ENCODE measurements at regions not wholly inside any gene's neighbourhood (a gene's known extent, or its start where the extent isn't known, plus 50 kb on each side); places are given as distances from the start of the nearest gene placed in this dataset.
"Not testable (repeated sequence)": the region's sequence is repeated elsewhere in the genome, so short reads cannot be mapped to it uniquely, and the experiment has no call there.

DNA sequence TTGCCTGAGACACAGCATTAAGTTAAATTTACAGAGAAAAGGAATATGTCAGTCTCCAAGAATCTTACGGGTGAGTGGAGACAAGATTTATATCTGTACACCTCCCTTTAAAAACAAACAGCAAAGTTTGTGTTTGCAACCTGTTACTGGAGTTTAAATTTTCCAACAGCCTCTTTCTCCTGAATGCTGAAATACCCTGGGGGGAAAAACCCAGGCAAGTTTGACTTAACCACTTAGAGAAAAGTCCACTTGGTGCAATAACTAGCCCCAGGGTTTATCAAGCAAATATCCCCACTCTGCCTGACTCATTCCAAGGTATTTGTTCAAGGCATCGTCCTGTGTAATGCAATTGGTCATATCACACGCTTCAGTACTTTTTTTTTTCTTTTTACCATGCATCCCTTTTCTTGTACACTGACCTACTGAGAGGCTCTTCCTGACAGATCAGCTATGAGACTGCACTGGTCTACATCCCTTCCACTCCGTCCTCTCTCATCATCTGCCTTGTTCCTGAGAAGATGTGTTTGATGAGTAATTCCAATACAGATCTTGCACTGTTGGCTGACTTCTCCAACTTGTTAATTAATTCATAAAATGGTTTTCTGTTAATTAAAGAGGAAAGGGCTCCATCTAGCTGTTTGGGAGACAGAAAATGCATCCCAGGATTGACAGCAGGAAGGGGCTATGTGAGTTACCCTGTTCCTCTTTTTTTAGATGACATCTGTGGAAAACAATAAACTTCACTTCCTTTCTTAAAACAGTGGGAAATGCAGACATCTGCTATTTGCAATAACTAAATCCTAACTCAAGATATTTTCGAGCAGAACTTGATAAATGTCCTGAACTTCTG, 212.5 kb upstream of the IRS2 start:
- no peaks in the 10 kb centered on the region for H3K27me3 Mint-ChIP-seq (ENCODE audit: unreplicated experiment)
- no peaks in the 10 kb centered on the region for H3K9me3 Mint-ChIP-seq (ENCODE audit: unreplicated experiment)
- peaks cover 27% of the 10 kb centered on the region for H3K4me1 Mint-ChIP-seq (ENCODE audit: unreplicated experiment)
- no peak for DNase-seq (ENCODE audit: low spot score)
- H3K4me3 Mint-ChIP-seq (ENCODE audit: unreplicated experiment): no peak overlapping the region
- no peaks in the 10 kb centered on the region for H3K36me3 Mint-ChIP-seq (ENCODE audit: low read depth, unreplicated experiment)
- no peak for TF ChIP-seq CTCF (IDR thresholded peaks at IDR 0.05; ENCODE audit: unreplicated experiment)
- no peak overlapping the region for H3K27ac Mint-ChIP-seq (ENCODE audit: unreplicated experiment)

DNA sequence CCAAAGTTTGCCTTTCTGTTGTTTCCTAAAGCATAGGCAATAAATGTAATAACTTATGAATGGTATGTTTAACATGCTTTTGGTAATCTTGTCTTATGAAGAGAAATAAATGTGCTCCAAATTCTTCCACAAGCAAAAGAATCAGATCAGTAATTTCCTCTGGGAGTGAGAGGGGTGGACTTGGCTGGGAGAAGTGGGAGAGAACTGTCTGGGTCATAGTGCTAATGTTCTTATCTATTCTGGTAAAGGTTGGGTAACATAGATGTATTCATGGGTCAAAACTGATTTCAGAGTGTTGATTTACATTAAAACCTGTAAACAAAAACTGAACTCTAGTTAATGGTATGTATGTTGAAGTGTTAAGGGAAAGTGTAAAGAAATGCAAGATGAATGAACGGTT, 211.7 kb upstream of the IRS2 start:
- Mint-ChIP-seq H3K27ac (ENCODE audit: unreplicated experiment) (no peak overlapping the region), H3K36me3 (ENCODE audit: low read depth, unreplicated experiment) (no peaks in the 10 kb centered on the region)

DNA sequence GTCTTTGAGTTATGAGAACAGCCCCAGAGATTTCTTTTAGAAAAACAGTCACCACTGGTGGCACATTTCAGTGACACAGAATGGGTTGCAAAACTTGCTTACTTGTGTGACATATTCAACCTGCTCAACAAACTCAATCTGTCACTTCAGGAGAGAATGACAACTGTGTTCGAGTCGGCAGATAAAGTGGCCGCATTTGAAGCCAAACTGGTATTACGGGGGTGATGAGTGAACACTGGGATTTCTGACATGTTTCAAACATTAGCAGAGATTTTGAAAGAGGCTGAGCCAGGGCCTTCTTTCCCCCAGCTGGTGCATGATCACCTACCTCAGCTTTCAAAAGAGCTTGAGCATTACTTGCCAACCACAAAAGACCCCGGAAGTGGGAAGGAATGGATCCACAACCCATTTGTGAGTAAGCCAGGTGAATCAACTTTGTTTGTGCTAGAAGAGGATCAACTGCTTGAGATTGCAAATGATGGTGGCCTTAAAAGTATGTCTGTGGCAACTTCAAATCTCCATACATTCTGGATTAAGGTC, 210.7 kb upstream of the IRS2 start:
- peaks cover 27% of the 10 kb centered on the region for H3K4me1 Mint-ChIP-seq (ENCODE audit: unreplicated experiment)
- not testable (repeated sequence) for H3K4me3 Mint-ChIP-seq (ENCODE audit: unreplicated experiment); H3K27me3 Mint-ChIP-seq (ENCODE audit: unreplicated experiment); H3K9me3 Mint-ChIP-seq (ENCODE audit: unreplicated experiment); H3K27ac Mint-ChIP-seq (ENCODE audit: unreplicated experiment); H3K36me3 Mint-ChIP-seq (ENCODE audit: low read depth, unreplicated experiment); DNase-seq (ENCODE audit: low spot score)

More for the DNA sequence above, 211.7 kb upstream of the IRS2 start:
- H3K4me1 Mint-ChIP-seq (ENCODE audit: unreplicated experiment): peaks cover 27% of the 10 kb centered on the region
- no peaks in the 10 kb centered on the region for H3K27me3 Mint-ChIP-seq (ENCODE audit: unreplicated experiment)
- no peak for DNase-seq (ENCODE audit: low spot score)
- H3K9me3 Mint-ChIP-seq (ENCODE audit: unreplicated experiment): no peaks in the 10 kb centered on the region
- no peak overlapping the region for H3K4me3 Mint-ChIP-seq (ENCODE audit: unreplicated experiment)
- no peak for TF ChIP-seq CTCF (IDR thresholded peaks at IDR 0.05; ENCODE audit: unreplicated experiment)

GRCh38 chr13:109996404-109996960, 210.1 kb upstream of the IRS2 start:
- Mint-ChIP-seq H3K9me3 (ENCODE audit: unreplicated experiment) (no peaks in the 10 kb centered on the region), H3K36me3 (ENCODE audit: low read depth, unreplicated experiment) (no peaks in the 10 kb centered on the region), H3K4me1 (ENCODE audit: unreplicated experiment) (peaks cover 23% of the 10 kb centered on the region), H3K4me3 (ENCODE audit: unreplicated experiment) (no peak overlapping the region), H3K27me3 (ENCODE audit: unreplicated experiment) (peaks cover 2% of the 10 kb centered on the region), H3K27ac (ENCODE audit: unreplicated experiment) (no peak overlapping the region)
- DNase-seq (ENCODE audit: low spot score): no peak
- TF ChIP-seq CTCF (IDR thresholded peaks at IDR 0.05; ENCODE audit: unreplicated experiment): no peak

GRCh38 chr13:109995578-109995977, 209.2 kb upstream of the IRS2 start:
- no peak for DNase-seq (ENCODE audit: low spot score)
- Mint-ChIP-seq H3K36me3 (ENCODE audit: low read depth, unreplicated experiment) (no peaks in the 10 kb centered on the region), H3K27me3 (ENCODE audit: unreplicated experiment) (peaks cover 2% of the 10 kb centered on the region)

More at GRCh38 chr13:109995578-109995977, 209.2 kb upstream of the IRS2 start:
- Mint-ChIP-seq H3K27ac (ENCODE audit: unreplicated experiment) (no peak overlapping the region), H3K4me3 (ENCODE audit: unreplicated experiment) (no peak overlapping the region), H3K9me3 (ENCODE audit: unreplicated experiment) (no peaks in the 10 kb centered on the region), H3K4me1 (ENCODE audit: unreplicated experiment) (peaks cover 23% of the 10 kb centered on the region)
- TF ChIP-seq CTCF (IDR thresholded peaks at IDR 0.05; ENCODE audit: unreplicated experiment): no peak

Measured in endothelial cell (in vitro differentiated cells).